Activated CD8-positive, alpha-beta memory T cell treated with anti-CD3 and anti-CD28 coated beads, Interleukin-2, amount 50 U/mL, for 24 hours (primary cell): ENCODE measurements at regions not wholly inside any gene's neighbourhood (a gene's known extent, or its start where the extent isn't known, plus 50 kb on each side); places are given as distances from the start of the nearest gene placed in this dataset.

Experiments used
- DNase-seq: peaks from one replicate; pipeline ENCODE4 v3.0.0-alpha.2; 2020; ENCODE audit errors: extremely low read depth

- no peak for DNase-seq
These were observed 195.8 kb upstream of the NEBL start for GRCh38 chr10:21092683-21093524.

GRCh38 chr10:21090609-21091082 is 193.5 kb upstream of the NEBL start:
- DNase-seq = no peak

- no peak for DNase-seq
These were observed 190.4 kb upstream of the NEBL start for GRCh38 chr10:21087476-21087875.

GRCh38 chr10:21084700-21085099 is 187.6 kb upstream of the NEBL start:
- DNase-seq = no peak

- DNase-seq = no peak
These were observed 186.8 kb upstream of the NEBL start for GRCh38 chr10:21083861-21084260.

- no peak for DNase-seq
These were observed 185.1 kb upstream of the NEBL start for GRCh38 chr10:21082206-21082605.

GRCh38 chr10:21080261-21080660 is 183.2 kb upstream of the NEBL start:
- no peak for DNase-seq

- DNase-seq = no peak
These were observed 182.2 kb upstream of the NEBL start for GRCh38 chr10:21079330-21079658.

- no peak for DNase-seq
These were observed 181.6 kb upstream of the NEBL start for GRCh38 chr10:21078410-21079329.

GRCh38 chr10:21077681-21078080 is 180.6 kb upstream of the NEBL start:
- no peak for DNase-seq

- DNase-seq = no peak
These were observed 179.3 kb upstream of the NEBL start for GRCh38 chr10:21076381-21076780.

- no peak for DNase-seq
These were observed 178.8 kb upstream of the NEBL start for GRCh38 chr10:21075880-21076279.

- no peak for DNase-seq
These were observed 174.0 kb upstream of the NEBL start for GRCh38 chr10:21071001-21071673.

- no peak for DNase-seq
These were observed 173.0 kb upstream of the NEBL start for GRCh38 chr10:21069929-21070700.

- DNase-seq = no peak
These were observed 172.2 kb upstream of the NEBL start for GRCh38 chr10:21069278-21069677.

GRCh38 chr10:21068026-21068656 is 171.0 kb upstream of the NEBL start:
- DNase-seq = no peak

- DNase-seq = no peak
These were observed 168.6 kb upstream of the NEBL start for GRCh38 chr10:21065621-21066248.

GRCh38 chr10:21061982-21062381 is 164.9 kb upstream of the NEBL start:
- DNase-seq = no peak

- no peak for DNase-seq
These were observed 164.1 kb upstream of the NEBL start for GRCh38 chr10:21061184-21061583.

GRCh38 chr10:21060626-21061025 is 163.5 kb upstream of the NEBL start:
- DNase-seq = no peak

- DNase-seq = no peak
These were observed 160.9 kb upstream of the NEBL start for GRCh38 chr10:21057989-21058388.
